ENCODE measurements at regions not wholly inside any gene's neighbourhood (a gene's known extent, or its start where the extent isn't known, plus 50 kb on each side); places are given as distances from the start of the nearest gene placed in this dataset.

DNA sequence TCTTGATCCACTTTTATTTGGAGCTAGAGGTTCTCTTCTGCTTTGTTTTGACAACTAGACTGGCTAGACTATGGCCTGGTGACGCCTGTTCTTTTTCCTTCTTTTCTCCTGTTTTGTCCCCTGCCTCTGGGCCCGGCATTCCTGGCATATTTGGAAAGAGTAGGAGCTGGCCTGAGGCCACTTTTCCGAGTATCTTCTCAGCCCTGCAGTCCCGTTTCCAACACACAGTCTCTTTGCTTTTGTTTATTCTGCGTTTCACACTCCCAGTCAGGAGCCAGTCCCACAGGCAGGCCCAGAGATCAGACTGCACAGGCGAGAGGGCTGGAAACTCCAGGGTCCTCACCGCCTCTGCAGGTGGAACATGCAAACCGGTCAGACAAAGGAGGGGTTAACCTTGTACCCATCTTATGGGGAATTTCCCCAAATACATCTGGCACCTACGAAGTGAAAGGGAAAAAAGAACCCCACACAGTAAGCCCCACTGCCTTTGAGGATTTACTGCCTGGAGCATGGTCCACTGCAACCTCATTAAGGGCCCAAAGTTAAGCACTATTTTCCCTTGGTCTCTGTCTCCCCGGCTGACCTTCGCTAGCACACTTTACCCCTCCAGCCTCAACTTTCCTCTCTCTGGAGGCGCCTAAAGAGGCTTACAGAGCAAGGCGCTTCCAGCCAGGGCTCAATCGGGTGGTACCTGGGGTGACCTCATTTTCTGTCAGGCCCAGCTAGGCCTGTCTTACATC, 141.1 kb downstream of the TOMM20 start (continued):
- TF ChIP-seq, protein P1, sequence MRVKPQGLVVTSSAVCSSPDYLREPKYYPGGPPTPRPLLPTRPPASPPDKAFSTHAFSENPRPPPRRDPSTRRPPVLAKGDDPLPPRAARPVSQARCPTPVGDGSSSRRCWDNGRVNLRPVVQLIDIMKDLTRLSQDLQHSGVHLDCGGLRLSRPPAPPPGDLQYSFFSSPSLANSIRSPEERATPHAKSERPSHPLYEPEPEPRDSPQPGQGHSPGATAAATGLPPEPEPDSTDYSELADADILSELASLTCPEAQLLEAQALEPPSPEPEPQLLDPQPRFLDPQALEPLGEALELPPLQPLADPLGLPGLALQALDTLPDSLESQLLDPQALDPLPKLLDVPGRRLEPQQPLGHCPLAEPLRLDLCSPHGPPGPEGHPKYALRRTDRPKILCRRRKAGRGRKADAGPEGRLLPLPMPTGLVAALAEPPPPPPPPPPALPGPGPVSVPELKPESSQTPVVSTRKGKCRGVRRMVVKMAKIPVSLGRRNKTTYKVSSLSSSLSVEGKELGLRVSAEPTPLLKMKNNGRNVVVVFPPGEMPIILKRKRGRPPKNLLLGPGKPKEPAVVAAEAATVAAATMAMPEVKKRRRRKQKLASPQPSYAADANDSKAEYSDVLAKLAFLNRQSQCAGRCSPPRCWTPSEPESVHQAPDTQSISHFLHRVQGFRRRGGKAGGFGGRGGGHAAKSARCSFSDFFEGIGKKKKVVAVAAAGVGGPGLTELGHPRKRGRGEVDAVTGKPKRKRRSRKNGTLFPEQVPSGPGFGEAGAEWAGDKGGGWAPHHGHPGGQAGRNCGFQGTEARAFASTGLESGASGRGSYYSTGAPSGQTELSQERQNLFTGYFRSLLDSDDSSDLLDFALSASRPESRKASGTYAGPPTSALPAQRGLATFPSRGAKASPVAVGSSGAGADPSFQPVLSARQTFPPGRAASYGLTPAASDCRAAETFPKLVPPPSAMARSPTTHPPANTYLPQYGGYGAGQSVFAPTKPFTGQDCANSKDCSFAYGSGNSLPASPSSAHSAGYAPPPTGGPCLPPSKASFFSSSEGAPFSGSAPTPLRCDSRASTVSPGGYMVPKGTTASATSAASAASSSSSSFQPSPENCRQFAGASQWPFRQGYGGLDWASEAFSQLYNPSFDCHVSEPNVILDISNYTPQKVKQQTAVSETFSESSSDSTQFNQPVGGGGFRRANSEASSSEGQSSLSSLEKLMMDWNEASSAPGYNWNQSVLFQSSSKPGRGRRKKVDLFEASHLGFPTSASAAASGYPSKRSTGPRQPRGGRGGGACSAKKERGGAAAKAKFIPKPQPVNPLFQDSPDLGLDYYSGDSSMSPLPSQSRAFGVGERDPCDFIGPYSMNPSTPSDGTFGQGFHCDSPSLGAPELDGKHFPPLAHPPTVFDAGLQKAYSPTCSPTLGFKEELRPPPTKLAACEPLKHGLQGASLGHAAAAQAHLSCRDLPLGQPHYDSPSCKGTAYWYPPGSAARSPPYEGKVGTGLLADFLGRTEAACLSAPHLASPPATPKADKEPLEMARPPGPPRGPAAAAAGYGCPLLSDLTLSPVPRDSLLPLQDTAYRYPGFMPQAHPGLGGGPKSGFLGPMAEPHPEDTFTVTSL (CRISPR knock-in tag; IDR thresholded peaks at IDR 0.05; ENCODE audit: borderline replicate concordance) = 0 out of 2 replicates have a peak, but pooled peaks have one; percentile 13
- peak; percentile 50; the same call in 1 of the 2 replicates for TF ChIP-seq THAP11 (CRISPR knock-in tag; IDR thresholded peaks at IDR 0.05)
- TF ChIP-seq, protein P2, sequence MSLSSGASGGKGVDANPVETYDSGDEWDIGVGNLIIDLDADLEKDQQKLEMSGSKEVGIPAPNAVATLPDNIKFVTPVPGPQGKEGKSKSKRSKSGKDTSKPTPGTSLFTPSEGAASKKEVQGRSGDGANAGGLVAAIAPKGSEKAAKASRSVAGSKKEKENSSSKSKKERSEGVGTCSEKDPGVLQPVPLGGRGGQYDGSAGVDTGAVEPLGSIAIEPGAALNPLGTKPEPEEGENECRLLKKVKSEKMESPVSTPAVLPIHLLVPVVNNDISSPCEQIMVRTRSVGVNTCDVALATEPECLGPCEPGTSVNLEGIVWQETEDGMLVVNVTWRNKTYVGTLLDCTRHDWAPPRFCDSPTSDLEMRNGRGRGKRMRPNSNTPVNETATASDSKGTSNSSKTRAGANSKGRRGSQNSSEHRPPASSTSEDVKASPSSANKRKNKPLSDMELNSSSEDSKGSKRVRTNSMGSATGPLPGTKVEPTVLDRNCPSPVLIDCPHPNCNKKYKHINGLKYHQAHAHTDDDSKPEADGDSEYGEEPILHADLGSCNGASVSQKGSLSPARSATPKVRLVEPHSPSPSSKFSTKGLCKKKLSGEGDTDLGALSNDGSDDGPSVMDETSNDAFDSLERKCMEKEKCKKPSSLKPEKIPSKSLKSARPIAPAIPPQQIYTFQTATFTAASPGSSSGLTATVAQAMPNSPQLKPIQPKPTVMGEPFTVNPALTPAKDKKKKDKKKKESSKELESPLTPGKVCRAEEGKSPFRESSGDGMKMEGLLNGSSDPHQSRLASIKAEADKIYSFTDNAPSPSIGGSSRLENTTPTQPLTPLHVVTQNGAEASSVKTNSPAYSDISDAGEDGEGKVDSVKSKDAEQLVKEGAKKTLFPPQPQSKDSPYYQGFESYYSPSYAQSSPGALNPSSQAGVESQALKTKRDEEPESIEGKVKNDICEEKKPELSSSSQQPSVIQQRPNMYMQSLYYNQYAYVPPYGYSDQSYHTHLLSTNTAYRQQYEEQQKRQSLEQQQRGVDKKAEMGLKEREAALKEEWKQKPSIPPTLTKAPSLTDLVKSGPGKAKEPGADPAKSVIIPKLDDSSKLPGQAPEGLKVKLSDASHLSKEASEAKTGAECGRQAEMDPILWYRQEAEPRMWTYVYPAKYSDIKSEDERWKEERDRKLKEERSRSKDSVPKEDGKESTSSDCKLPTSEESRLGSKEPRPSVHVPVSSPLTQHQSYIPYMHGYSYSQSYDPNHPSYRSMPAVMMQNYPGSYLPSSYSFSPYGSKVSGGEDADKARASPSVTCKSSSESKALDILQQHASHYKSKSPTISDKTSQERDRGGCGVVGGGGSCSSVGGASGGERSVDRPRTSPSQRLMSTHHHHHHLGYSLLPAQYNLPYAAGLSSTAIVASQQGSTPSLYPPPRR (CRISPR knock-in tag; IDR thresholded peaks at IDR 0.05; ENCODE audit: borderline replicate concordance) = peak; percentile 54; the same call in 1 of the 2 replicates
- TF ChIP-seq, protein P3, sequence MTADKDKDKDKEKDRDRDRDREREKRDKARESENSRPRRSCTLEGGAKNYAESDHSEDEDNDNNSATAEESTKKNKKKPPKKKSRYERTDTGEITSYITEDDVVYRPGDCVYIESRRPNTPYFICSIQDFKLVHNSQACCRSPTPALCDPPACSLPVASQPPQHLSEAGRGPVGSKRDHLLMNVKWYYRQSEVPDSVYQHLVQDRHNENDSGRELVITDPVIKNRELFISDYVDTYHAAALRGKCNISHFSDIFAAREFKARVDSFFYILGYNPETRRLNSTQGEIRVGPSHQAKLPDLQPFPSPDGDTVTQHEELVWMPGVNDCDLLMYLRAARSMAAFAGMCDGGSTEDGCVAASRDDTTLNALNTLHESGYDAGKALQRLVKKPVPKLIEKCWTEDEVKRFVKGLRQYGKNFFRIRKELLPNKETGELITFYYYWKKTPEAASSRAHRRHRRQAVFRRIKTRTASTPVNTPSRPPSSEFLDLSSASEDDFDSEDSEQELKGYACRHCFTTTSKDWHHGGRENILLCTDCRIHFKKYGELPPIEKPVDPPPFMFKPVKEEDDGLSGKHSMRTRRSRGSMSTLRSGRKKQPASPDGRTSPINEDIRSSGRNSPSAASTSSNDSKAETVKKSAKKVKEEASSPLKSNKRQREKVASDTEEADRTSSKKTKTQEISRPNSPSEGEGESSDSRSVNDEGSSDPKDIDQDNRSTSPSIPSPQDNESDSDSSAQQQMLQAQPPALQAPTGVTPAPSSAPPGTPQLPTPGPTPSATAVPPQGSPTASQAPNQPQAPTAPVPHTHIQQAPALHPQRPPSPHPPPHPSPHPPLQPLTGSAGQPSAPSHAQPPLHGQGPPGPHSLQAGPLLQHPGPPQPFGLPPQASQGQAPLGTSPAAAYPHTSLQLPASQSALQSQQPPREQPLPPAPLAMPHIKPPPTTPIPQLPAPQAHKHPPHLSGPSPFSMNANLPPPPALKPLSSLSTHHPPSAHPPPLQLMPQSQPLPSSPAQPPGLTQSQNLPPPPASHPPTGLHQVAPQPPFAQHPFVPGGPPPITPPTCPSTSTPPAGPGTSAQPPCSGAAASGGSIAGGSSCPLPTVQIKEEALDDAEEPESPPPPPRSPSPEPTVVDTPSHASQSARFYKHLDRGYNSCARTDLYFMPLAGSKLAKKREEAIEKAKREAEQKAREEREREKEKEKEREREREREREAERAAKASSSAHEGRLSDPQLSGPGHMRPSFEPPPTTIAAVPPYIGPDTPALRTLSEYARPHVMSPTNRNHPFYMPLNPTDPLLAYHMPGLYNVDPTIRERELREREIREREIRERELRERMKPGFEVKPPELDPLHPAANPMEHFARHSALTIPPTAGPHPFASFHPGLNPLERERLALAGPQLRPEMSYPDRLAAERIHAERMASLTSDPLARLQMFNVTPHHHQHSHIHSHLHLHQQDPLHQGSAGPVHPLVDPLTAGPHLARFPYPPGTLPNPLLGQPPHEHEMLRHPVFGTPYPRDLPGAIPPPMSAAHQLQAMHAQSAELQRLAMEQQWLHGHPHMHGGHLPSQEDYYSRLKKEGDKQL (CRISPR knock-in tag; IDR thresholded peaks at IDR 0.05; ENCODE audit: low read depth) = no peak
- TF ChIP-seq ATF7 (IDR thresholded peaks at IDR 0.05) = no peak
- TF ChIP-seq ATF7 (CRISPR knock-in tag; IDR thresholded peaks at IDR 0.05) = 0 out of 2 replicates have a peak, but pooled peaks have one; percentile 37
- peak; percentile 25; the same call in 1 of the 2 replicates for TF ChIP-seq ZKSCAN8 (CRISPR knock-in tag; IDR thresholded peaks at IDR 0.05; ENCODE audit: borderline replicate concordance)
- no peak for TF ChIP-seq ZNF546 (CRISPR knock-in tag; conservative IDR thresholded peaks at IDR 0.05)
- peak; percentile 53 for TF ChIP-seq SMC3 (IDR thresholded peaks at IDR 0.05; ENCODE audit: low read length)
- 0 out of 2 replicates have a peak, but pooled peaks have one; percentile 49 for TF ChIP-seq ZNF782 (CRISPR knock-in tag; IDR thresholded peaks at IDR 0.05; ENCODE audit: borderline replicate concordance)
- peak; percentile 73 for TF ChIP-seq SALL1 (CRISPR knock-in tag; IDR thresholded peaks at IDR 0.05)
- TF ChIP-seq CBX5 (CRISPR knock-in tag; IDR thresholded peaks at IDR 0.05; ENCODE audit: borderline replicate concordance) = no peak
